HEK293T (cell line): ENCODE measurements at regions not wholly inside any gene's neighbourhood (a gene's known extent, or its start where the extent isn't known, plus 50 kb on each side); places are given as distances from the start of the nearest gene placed in this dataset.

Source experiments
- FOXK2 ChIP-seq: fragments of 450-650 bp; IDR thresholded peaks from 2 replicates; pipeline ENCODE4 v1.6.1; 2016; ENCODE audit warnings: mild to moderate bottlenecking
- L3MBTL2 ChIP-seq: fragments of 450-650 bp; conservative IDR thresholded peaks from 2 replicates; pipeline ENCODE4 v1.6.1; 2016; ENCODE audit warnings: mild to moderate bottlenecking
- NFRKB ChIP-seq: fragments of 450-650 bp; IDR thresholded peaks from 2 replicates; pipeline ENCODE4 v1.6.1; 2016; ENCODE audit warnings: mild to moderate bottlenecking, moderate library complexity
- SUZ12 ChIP-seq: fragments of 450-650 bp; IDR thresholded peaks from 2 replicates; pipeline ENCODE4 v1.6.1; 2016; ENCODE audit warnings: mild to moderate bottlenecking
- TARDBP ChIP-seq: fragments of 450-650 bp; IDR thresholded peaks from 2 replicates; pipeline ENCODE4 v1.6.1; 2016
- TF ChIP-seq, protein P1 (sequence below): fragments of 450-650 bp; IDR thresholded peaks from 2 replicates; pipeline ENCODE4 v1.6.1; 2016

- TF ChIP-seq TARDBP (no peak), SUZ12 (no peak), L3MBTL2 (no peak), FOXK2 (no peak), NFRKB (no peak)
- TF ChIP-seq, protein P1, sequence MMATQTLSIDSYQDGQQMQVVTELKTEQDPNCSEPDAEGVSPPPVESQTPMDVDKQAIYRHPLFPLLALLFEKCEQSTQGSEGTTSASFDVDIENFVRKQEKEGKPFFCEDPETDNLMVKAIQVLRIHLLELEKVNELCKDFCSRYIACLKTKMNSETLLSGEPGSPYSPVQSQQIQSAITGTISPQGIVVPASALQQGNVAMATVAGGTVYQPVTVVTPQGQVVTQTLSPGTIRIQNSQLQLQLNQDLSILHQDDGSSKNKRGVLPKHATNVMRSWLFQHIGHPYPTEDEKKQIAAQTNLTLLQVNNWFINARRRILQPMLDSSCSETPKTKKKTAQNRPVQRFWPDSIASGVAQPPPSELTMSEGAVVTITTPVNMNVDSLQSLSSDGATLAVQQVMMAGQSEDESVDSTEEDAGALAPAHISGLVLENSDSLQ, result no peak
These were observed 586.4 kb downstream of the AACS start for GRCh38 chr12:125651625-125652024.
